Thyroid gland (tissue), 4 donors: ENCODE measurements at regions not wholly inside any gene's neighbourhood (a gene's known extent, or its start where the extent isn't known, plus 50 kb on each side); places are given as distances from the start of the nearest gene placed in this dataset.

Experiments used
- DNase-seq, 2 donors: peaks; one replicate each; pipeline ENCODE4 v3.0.0-alpha.2; 2019
- H3K27ac ChIP-seq, 3 donors: fragments of 200-600 bp; sonication (generic); 1 replicate in 2 of 3; 2 replicates in 1 of 3; pipeline ENCODE4 v1.5.1; 2016 to 2019; ENCODE audit warnings: mild to moderate bottlenecking in 1 of 3, moderate library complexity in 1 of 3
- H3K27me3 ChIP-seq: fragments of 200-600 bp; sonication (generic); one replicate; pipeline ENCODE4 v1.5.1; 2019
- H3K36me3 ChIP-seq, 2 donors: fragments of 200-600 bp; sonication (generic); one replicate each; pipeline ENCODE4 v1.5.1; 2016 to 2019
- H3K4me1 ChIP-seq, 2 donors: fragments of 200-600 bp; sonication (generic); one replicate each; pipeline ENCODE4 v1.5.1; 2017 to 2019
- H3K4me3 ChIP-seq, 3 donors: fragments of 200-600 bp; sonication (generic); replicated peaks in 1 of 3; 1 replicate in 2 of 3; 2 replicates in 1 of 3; pipeline ENCODE4 v1.5.1; 2016; ENCODE audit warnings: mild to moderate bottlenecking in 1 of 3
- H3K9me3 ChIP-seq: fragments of 200-600 bp; sonication (generic); one replicate; pipeline ENCODE4 v1.5.1; 2017
- POLR2A ChIP-seq, 2 donors: fragments of 450-650 bp; IDR thresholded peaks; one replicate each; pipeline ENCODE4 v1.6.1; 2017; ENCODE audit warnings: antibody characterized with exemption in 2 of 2, mild to moderate bottlenecking in 2 of 2, moderate library complexity in 1 of 2
- WGBS, 2 donors: methylation state at CpG; one replicate each; pipeline ENCODE4 v1.1.5; 2017; 5-methylcytosine and 5-hydroxymethylcytosine counted together
- intact Hi-C: fragments of 100-400 bp; cut with DNase I; formaldehyde crosslinking; loops from one replicate; pipeline ENCODE4 v1.15.1; 2023
- TF ChIP-seq, protein P1 (sequence below), 6 experiments: fragments of 200-600 bp in 3 of 6; fragments of 450-650 bp in 3 of 6; sonication (generic) in 3 of 6; IDR thresholded peaks; one replicate each; pipeline ENCODE4 v1.5.1; 2016 to 2019; ENCODE audit warnings: antibody characterized with exemption in 6 of 6, mild to moderate bottlenecking in 2 of 6, inconsistent platforms in 1 of 6, moderate library complexity in 1 of 6

DNA sequence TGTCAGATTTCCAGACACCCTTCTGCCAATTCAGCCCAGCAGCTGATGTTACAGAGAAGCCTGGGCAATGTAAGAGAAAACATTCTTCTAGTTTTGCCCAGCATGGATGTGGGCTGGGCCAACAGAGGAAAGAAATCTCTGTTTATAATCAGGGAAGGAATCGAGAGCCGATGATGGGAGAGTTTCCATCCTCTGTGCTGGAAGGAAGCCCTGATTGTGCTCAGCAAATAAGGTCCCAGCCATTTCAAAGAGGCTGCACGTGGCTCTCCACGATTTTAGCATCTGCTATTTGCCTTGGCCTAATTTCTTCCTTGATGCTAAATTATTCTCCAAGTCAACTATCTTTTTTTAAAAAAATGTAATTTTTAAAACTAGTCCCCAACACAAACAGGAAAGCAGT lies 70.0 kb downstream of the IRX6 start:
- WGBS, 2 donors: 52% methylated on average over 4 of the region's 4 CpGs
- DNase-seq: no peak
- H3K27me3 ChIP-seq: no peaks in the 10 kb centered on the region
- intact Hi-C loops: loop anchor here (10.0 kb wide), 1 partner anchor 59 kb away; no protein-coding TSS in a partner anchor
- peaks cover 2 to 4% of the 10 kb centered on the region in 2 donors for H3K4me1 ChIP-seq
- H3K9me3 ChIP-seq: no peaks in the 10 kb centered on the region
- H3K4me3 ChIP-seq: no peak overlapping the region
- no peak for TF ChIP-seq POLR2A (IDR thresholded peaks at IDR 0.05)
- TF ChIP-seq, protein P1, sequence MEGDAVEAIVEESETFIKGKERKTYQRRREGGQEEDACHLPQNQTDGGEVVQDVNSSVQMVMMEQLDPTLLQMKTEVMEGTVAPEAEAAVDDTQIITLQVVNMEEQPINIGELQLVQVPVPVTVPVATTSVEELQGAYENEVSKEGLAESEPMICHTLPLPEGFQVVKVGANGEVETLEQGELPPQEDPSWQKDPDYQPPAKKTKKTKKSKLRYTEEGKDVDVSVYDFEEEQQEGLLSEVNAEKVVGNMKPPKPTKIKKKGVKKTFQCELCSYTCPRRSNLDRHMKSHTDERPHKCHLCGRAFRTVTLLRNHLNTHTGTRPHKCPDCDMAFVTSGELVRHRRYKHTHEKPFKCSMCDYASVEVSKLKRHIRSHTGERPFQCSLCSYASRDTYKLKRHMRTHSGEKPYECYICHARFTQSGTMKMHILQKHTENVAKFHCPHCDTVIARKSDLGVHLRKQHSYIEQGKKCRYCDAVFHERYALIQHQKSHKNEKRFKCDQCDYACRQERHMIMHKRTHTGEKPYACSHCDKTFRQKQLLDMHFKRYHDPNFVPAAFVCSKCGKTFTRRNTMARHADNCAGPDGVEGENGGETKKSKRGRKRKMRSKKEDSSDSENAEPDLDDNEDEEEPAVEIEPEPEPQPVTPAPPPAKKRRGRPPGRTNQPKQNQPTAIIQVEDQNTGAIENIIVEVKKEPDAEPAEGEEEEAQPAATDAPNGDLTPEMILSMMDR (IDR thresholded peaks at IDR 0.05): no peak
- no peak overlapping the region for H3K27ac ChIP-seq
- no peaks in the 10 kb centered on the region for H3K36me3 ChIP-seq

DNA sequence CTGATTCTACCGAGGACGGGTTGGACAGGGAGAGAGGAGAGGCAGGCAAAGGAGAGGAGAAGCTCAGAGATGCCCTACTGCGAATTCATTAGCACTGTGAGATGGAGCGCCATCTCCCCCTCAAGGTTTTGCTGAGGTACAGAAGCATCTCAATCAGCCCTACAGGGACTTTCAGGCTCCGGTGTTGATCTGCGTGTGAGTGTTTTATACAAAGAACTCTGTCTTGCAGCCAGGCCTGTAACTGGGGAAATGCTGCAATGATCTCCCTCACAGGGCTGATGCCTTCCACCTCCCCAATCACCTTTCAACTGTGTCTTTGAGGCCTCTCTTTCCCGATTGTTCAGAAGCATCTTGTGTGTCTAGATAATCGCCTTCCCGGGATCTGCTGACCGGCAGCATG lies 74.8 kb downstream of the IRX6 start:
- TF ChIP-seq, protein P1 (IDR thresholded peaks at IDR 0.05): no peak
- no peak for TF ChIP-seq POLR2A (IDR thresholded peaks at IDR 0.05)
- no peak for DNase-seq
- intact Hi-C loops: loop anchor here (10.0 kb wide), 1 partner anchor 64 kb away; no protein-coding TSS in a partner anchor
- no peak overlapping the region for H3K27ac ChIP-seq
- no peaks in the 10 kb centered on the region for H3K36me3 ChIP-seq
- no peak overlapping the region for H3K4me3 ChIP-seq
- H3K27me3 ChIP-seq: no peaks in the 10 kb centered on the region
- H3K9me3 ChIP-seq: no peaks in the 10 kb centered on the region
- 86 to 87% methylated on average over 10 of the region's 10 CpGs for WGBS, 2 donors
- H3K4me1 ChIP-seq: no peaks in the 10 kb centered on the region

DNA sequence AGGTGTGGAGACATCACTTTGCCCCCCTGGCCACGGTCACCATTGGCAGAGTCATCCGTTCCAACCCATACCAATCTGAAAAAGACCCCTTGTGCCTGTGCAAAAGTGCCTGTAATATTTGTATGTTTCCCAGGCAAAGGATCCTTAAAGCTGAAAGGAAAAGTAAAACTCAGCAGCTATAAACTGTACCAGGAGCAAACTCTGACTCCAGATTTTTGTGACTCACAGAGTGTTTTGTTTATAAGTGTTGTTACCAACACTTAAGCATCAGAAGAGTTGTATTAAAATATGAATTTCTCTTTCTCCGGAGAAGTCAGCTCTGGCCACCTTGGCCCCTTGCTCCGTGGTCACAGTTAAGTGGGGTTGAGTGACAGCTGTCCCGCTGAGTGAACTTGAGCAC lies 75.9 kb downstream of the IRX6 start:
- WGBS, 2 donors: 79 to 85% methylated on average over 5 of the region's 5 CpGs
- no peak for DNase-seq
- no peaks in the 10 kb centered on the region for H3K4me1 ChIP-seq
- intact Hi-C loops: loop anchor here (10.0 kb wide), 1 partner anchor 65 kb away; no protein-coding TSS in a partner anchor
- TF ChIP-seq POLR2A (IDR thresholded peaks at IDR 0.05): no peak
- TF ChIP-seq, protein P1 (IDR thresholded peaks at IDR 0.05): no peak
- no peak overlapping the region for H3K4me3 ChIP-seq
- H3K27ac ChIP-seq: no peak overlapping the region
- H3K27me3 ChIP-seq: no peaks in the 10 kb centered on the region
- H3K9me3 ChIP-seq: no peaks in the 10 kb centered on the region
- no peaks in the 10 kb centered on the region for H3K36me3 ChIP-seq

DNA sequence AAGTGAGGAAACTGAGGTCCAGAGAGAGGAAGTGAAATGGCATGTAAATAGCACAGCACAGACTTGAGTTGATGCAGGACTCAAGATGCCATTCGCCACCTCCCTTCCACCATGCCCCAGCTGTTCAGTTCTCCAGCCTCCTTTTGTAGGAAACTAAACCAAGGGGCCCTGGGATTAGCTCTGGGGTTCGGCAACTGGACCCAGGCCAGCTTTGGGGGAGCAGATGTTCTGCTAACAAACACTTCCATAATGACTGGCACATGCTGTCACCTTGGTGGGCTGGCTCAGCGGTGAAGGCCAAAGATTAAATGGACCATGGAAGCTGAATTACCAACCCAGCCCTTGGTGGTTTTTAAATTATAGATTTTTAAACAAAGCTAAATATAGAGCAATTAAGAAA lies 77.0 kb downstream of the IRX6 start:
- H3K36me3 ChIP-seq: no peaks in the 10 kb centered on the region
- TF ChIP-seq POLR2A (IDR thresholded peaks at IDR 0.05): no peak
- TF ChIP-seq, protein P1 (IDR thresholded peaks at IDR 0.05): no peak
- DNase-seq: no peak
- WGBS, 2 donors: 78 to 88% methylated on average over 3 of the region's 3 CpGs
- no peaks in the 10 kb centered on the region for H3K9me3 ChIP-seq
- intact Hi-C loops: no loop called here
- H3K4me1 ChIP-seq: no peaks in the 10 kb centered on the region
- no peak overlapping the region for H3K27ac ChIP-seq
- H3K4me3 ChIP-seq: no peak overlapping the region
- H3K27me3 ChIP-seq: no peaks in the 10 kb centered on the region

DNA sequence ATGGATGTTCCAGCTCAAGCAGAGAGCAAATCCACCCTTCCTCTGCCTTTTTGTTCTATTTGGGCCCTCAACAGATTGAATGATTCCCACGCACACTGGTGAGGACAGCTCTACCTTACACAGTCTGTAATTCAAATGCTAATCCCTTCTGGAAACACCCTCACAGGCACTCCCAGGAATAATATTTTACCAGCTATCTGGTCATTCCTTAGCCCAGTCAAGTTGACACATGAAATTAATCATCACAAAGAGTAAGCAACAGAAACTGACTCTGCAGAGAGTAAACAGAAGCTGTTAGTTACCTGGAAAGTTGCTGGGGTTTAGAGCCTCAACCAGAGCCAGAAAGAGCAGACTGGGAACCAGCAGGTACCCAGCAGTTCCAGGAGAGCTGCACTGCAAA lies 75.5 kb upstream of the MMP2 start:
- no peaks in the 10 kb centered on the region for H3K36me3 ChIP-seq
- 85 to 86% methylated on average over 1 of the region's 1 CpG for WGBS, 2 donors
- H3K9me3 ChIP-seq: no peaks in the 10 kb centered on the region
- H3K4me3 ChIP-seq: no peak overlapping the region
- peaks cover 0 to 3% of the 10 kb centered on the region in 2 donors for H3K4me1 ChIP-seq
- no peaks in the 10 kb centered on the region for H3K27me3 ChIP-seq
- H3K27ac ChIP-seq: no peak overlapping the region
- no peak for TF ChIP-seq POLR2A (IDR thresholded peaks at IDR 0.05)
- TF ChIP-seq, protein P1 (IDR thresholded peaks at IDR 0.05): no peak
- intact Hi-C loops: no loop called here
- no peak for DNase-seq
